HG03103 (cell line): ENCODE measurements at regions not wholly inside any gene's neighbourhood (a gene's known extent, or its start where the extent isn't known, plus 50 kb on each side); places are given as distances from the start of the nearest gene placed in this dataset.
"Not testable (repeated sequence)": the region's sequence is repeated elsewhere in the genome, so short reads cannot be mapped to it uniquely, and the experiment has no call there.

Source experiments
- ATAC-seq: cut with Tn5 transposase; IDR thresholded peaks from one replicate; pipeline ENCODE4 v1.9.1; 2021; ENCODE audit warnings: low read depth; ENCODE audit not compliant: unreplicated experiment

- ATAC-seq, result no peak
Measured at GRCh38 chr9:108070861-108071260, 581.3 kb upstream of the KLF4 start.

- no peak for ATAC-seq
Measured at GRCh38 chr9:108069991-108070390, 580.4 kb upstream of the KLF4 start.

GRCh38 chr9:108062680-108063079, 573.1 kb upstream of the KLF4 start:
- no peak for ATAC-seq

- ATAC-seq, result no peak
Measured at GRCh38 chr9:108060175-108060574, 570.6 kb upstream of the KLF4 start.

GRCh38 chr9:108058135-108058814, 568.7 kb upstream of the KLF4 start:
- ATAC-seq, result no peak

- ATAC-seq, result no peak
Measured at GRCh38 chr9:108057421-108058134, 568.0 kb upstream of the KLF4 start.

GRCh38 chr9:108056805-108057386, 567.3 kb upstream of the KLF4 start:
- no peak for ATAC-seq

GRCh38 chr9:108056084-108056804, 566.7 kb upstream of the KLF4 start:
- ATAC-seq, result no peak

- no peak for ATAC-seq
Measured at GRCh38 chr9:108054131-108054630, 564.6 kb upstream of the KLF4 start.

- no peak for ATAC-seq
Measured at GRCh38 chr9:108053555-108054061, 564.0 kb upstream of the KLF4 start.

- ATAC-seq, result no peak
Measured at GRCh38 chr9:108052431-108053080, 563.0 kb upstream of the KLF4 start.

GRCh38 chr9:108050894-108051293, 561.3 kb upstream of the KLF4 start:
- no peak for ATAC-seq

GRCh38 chr9:108049671-108050494, 560.3 kb upstream of the KLF4 start:
- ATAC-seq, result no peak

GRCh38 chr9:108049026-108049607, 559.5 kb upstream of the KLF4 start:
- no peak for ATAC-seq

- no peak for ATAC-seq
Measured at GRCh38 chr9:108048406-108049025, 558.9 kb upstream of the KLF4 start.

GRCh38 chr9:108047777-108048176, 558.2 kb upstream of the KLF4 start:
- not testable (repeated sequence) for ATAC-seq

GRCh38 chr9:108047264-108047663, 557.7 kb upstream of the KLF4 start:
- no peak for ATAC-seq

GRCh38 chr9:108045851-108046250, 556.3 kb upstream of the KLF4 start:
- no peak for ATAC-seq

GRCh38 chr9:108043585-108043984, 554.0 kb upstream of the KLF4 start:
- ATAC-seq, result no peak
